ENCODE measurements at regions not wholly inside any gene's neighbourhood (a gene's known extent, or its start where the extent isn't known, plus 50 kb on each side); places are given as distances from the start of the nearest gene placed in this dataset.

- H3K36me3 ChIP-seq (ENCODE audit: insufficient read depth, low read length), result no peaks in the 10 kb centered on the region
- H3K4me3 ChIP-seq (ENCODE audit: low read depth in 1 of 2, low read length in 2 of 2), result no peak overlapping the region
- H3K4me1 ChIP-seq (ENCODE audit: insufficient read depth, low read length), result no peaks in the 10 kb centered on the region
- no peak overlapping the region for H2AFZ ChIP-seq (ENCODE audit: low read depth, low read length)
- H4K20me1 ChIP-seq (ENCODE audit: insufficient read depth, low read length), result no peaks in the 10 kb centered on the region
- H3K79me2 ChIP-seq (ENCODE audit: insufficient read depth, low read length), result no peaks in the 10 kb centered on the region
- H3K9me3 ChIP-seq (ENCODE audit: insufficient read depth, low read length, severe bottlenecking), result no peaks in the 10 kb centered on the region
- no peak overlapping the region for H3K4me2 ChIP-seq (ENCODE audit: insufficient read depth, low read length)
- DNase-seq, result no peak
- no peak for TF ChIP-seq EZH2 (IDR thresholded peaks at IDR 0.05; ENCODE audit: borderline replicate concordance, low read depth, low read length, severe bottlenecking)
- H3K27me3 ChIP-seq (ENCODE audit: insufficient read depth, low read length, poor library complexity), result no peaks in the 10 kb centered on the region
- H3K9ac ChIP-seq (ENCODE audit: low read depth, low read length), result no peak overlapping the region
- no peak overlapping the region for H3K27ac ChIP-seq (ENCODE audit: low read length)
- ATAC-seq (ENCODE audit: insufficient read depth, low read depth), result no peak
These were observed 181.4 kb upstream of the HCCS start for GRCh38 chrX:10929747-10930146.

GRCh38 chrX:10930151-10930550 is 181.0 kb upstream of the HCCS start:
- H3K27ac ChIP-seq (ENCODE audit: low read length), result no peak overlapping the region
- no peak for DNase-seq
- H3K27me3 ChIP-seq (ENCODE audit: insufficient read depth, low read length, poor library complexity), result no peaks in the 10 kb centered on the region
- no peaks in the 10 kb centered on the region for H3K36me3 ChIP-seq (ENCODE audit: insufficient read depth, low read length)
- no peaks in the 10 kb centered on the region for H4K20me1 ChIP-seq (ENCODE audit: insufficient read depth, low read length)
- no peak for ATAC-seq (ENCODE audit: insufficient read depth, low read depth)
- H3K9ac ChIP-seq (ENCODE audit: low read depth, low read length), result no peak overlapping the region
- no peaks in the 10 kb centered on the region for H3K9me3 ChIP-seq (ENCODE audit: insufficient read depth, low read length, severe bottlenecking)
- H3K4me1 ChIP-seq (ENCODE audit: insufficient read depth, low read length), result no peaks in the 10 kb centered on the region
- H3K4me2 ChIP-seq (ENCODE audit: insufficient read depth, low read length), result no peak overlapping the region
- no peak overlapping the region for H2AFZ ChIP-seq (ENCODE audit: low read depth, low read length)
- H3K79me2 ChIP-seq (ENCODE audit: insufficient read depth, low read length), result no peaks in the 10 kb centered on the region
- no peak overlapping the region for H3K4me3 ChIP-seq (ENCODE audit: low read depth in 1 of 2, low read length in 2 of 2)
- TF ChIP-seq CTCF (IDR thresholded peaks at IDR 0.05; ENCODE audit: borderline replicate concordance, extremely low read depth, low read length, poor library complexity, severe bottlenecking) (no peak), EZH2 (IDR thresholded peaks at IDR 0.05; ENCODE audit: borderline replicate concordance, low read depth, low read length, severe bottlenecking) (no peak)

- H3K9ac ChIP-seq (ENCODE audit: low read depth, low read length), result no peak overlapping the region
- no peak overlapping the region for H3K4me2 ChIP-seq (ENCODE audit: insufficient read depth, low read length)
- H2AFZ ChIP-seq (ENCODE audit: low read depth, low read length), result no peak overlapping the region
- H3K27me3 ChIP-seq (ENCODE audit: insufficient read depth, low read length, poor library complexity), result no peaks in the 10 kb centered on the region
- no peak overlapping the region for H3K27ac ChIP-seq (ENCODE audit: low read length)
- no peak for TF ChIP-seq EZH2 (IDR thresholded peaks at IDR 0.05; ENCODE audit: borderline replicate concordance, low read depth, low read length, severe bottlenecking)
- no peak for TF ChIP-seq CTCF (IDR thresholded peaks at IDR 0.05; ENCODE audit: borderline replicate concordance, extremely low read depth, low read length, poor library complexity, severe bottlenecking)
- no peak for DNase-seq
- H4K20me1 ChIP-seq (ENCODE audit: insufficient read depth, low read length), result no peaks in the 10 kb centered on the region
- H3K4me3 ChIP-seq (ENCODE audit: low read depth in 1 of 2, low read length in 2 of 2), result no peak overlapping the region
- no peak for ATAC-seq (ENCODE audit: insufficient read depth, low read depth)
- no peaks in the 10 kb centered on the region for H3K79me2 ChIP-seq (ENCODE audit: insufficient read depth, low read length)
- no peaks in the 10 kb centered on the region for H3K36me3 ChIP-seq (ENCODE audit: insufficient read depth, low read length)
- no peaks in the 10 kb centered on the region for H3K9me3 ChIP-seq (ENCODE audit: insufficient read depth, low read length, severe bottlenecking)
- H3K4me1 ChIP-seq (ENCODE audit: insufficient read depth, low read length), result no peaks in the 10 kb centered on the region
These were observed 179.2 kb upstream of the HCCS start for GRCh38 chrX:10931976-10932375.

GRCh38 chrX:10932842-10933440 is 178.2 kb upstream of the HCCS start:
- DNase-seq, result no peak

More at GRCh38 chrX:10932842-10933440, 178.2 kb upstream of the HCCS start:
- Histone ChIP-seq H3K9ac (ENCODE audit: low read depth, low read length) (no peak overlapping the region), H3K36me3 (ENCODE audit: insufficient read depth, low read length) (no peaks in the 10 kb centered on the region), H3K79me2 (ENCODE audit: insufficient read depth, low read length) (no peaks in the 10 kb centered on the region), H4K20me1 (ENCODE audit: insufficient read depth, low read length) (no peaks in the 10 kb centered on the region), H3K9me3 (ENCODE audit: insufficient read depth, low read length, severe bottlenecking) (no peaks in the 10 kb centered on the region), H3K4me1 (ENCODE audit: insufficient read depth, low read length) (no peaks in the 10 kb centered on the region), H2AFZ (ENCODE audit: low read depth, low read length) (no peak overlapping the region), H3K4me2 (ENCODE audit: insufficient read depth, low read length) (no peak overlapping the region), H3K27me3 (ENCODE audit: insufficient read depth, low read length, poor library complexity) (no peaks in the 10 kb centered on the region), H3K27ac (ENCODE audit: low read length) (no peak overlapping the region), H3K4me3 (ENCODE audit: low read depth in 1 of 2, low read length in 2 of 2) (no peak overlapping the region)
- no peak for ATAC-seq (ENCODE audit: insufficient read depth, low read depth)
- TF ChIP-seq CTCF (IDR thresholded peaks at IDR 0.05; ENCODE audit: borderline replicate concordance, extremely low read depth, low read length, poor library complexity, severe bottlenecking) (no peak), EZH2 (IDR thresholded peaks at IDR 0.05; ENCODE audit: borderline replicate concordance, low read depth, low read length, severe bottlenecking) (no peak)

Data from DND-41 (cell line).